ENCODE measurements at regions not wholly inside any gene's neighbourhood (a gene's known extent, or its start where the extent isn't known, plus 50 kb on each side); places are given as distances from the start of the nearest gene placed in this dataset.

DNA sequence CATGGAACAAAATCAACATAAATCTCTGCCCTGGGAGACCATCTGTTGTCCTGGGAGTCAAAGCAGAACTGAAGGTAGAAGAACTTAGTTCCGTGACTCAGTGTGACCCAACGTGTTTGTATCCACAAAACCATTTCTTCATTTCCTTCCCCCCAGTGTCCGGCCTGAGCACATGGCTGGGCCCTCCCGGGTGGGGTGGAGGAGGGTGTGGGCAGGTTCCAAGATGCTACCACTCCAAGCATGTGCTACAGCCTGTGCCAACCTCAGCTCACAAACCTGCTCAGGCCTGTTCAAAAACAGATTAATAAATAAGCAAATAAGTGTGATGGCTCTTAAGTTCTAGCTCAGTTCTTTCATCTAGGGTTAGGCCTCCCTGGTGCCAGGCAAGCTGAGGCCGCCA is 55.3 kb downstream of the SHANK2 start:
- TF ChIP-seq, protein P1, sequence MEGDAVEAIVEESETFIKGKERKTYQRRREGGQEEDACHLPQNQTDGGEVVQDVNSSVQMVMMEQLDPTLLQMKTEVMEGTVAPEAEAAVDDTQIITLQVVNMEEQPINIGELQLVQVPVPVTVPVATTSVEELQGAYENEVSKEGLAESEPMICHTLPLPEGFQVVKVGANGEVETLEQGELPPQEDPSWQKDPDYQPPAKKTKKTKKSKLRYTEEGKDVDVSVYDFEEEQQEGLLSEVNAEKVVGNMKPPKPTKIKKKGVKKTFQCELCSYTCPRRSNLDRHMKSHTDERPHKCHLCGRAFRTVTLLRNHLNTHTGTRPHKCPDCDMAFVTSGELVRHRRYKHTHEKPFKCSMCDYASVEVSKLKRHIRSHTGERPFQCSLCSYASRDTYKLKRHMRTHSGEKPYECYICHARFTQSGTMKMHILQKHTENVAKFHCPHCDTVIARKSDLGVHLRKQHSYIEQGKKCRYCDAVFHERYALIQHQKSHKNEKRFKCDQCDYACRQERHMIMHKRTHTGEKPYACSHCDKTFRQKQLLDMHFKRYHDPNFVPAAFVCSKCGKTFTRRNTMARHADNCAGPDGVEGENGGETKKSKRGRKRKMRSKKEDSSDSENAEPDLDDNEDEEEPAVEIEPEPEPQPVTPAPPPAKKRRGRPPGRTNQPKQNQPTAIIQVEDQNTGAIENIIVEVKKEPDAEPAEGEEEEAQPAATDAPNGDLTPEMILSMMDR (IDR thresholded peaks at IDR 0.05; ENCODE audit: insufficient read depth, low read depth, low read length), result no peak
- no peak for TF ChIP-seq EZH2 (IDR thresholded peaks at IDR 0.05; ENCODE audit: insufficient read depth, low read length)
